ENCODE measurements at regions not wholly inside any gene's neighbourhood (a gene's known extent, or its start where the extent isn't known, plus 50 kb on each side); places are given as distances from the start of the nearest gene placed in this dataset.

DNA sequence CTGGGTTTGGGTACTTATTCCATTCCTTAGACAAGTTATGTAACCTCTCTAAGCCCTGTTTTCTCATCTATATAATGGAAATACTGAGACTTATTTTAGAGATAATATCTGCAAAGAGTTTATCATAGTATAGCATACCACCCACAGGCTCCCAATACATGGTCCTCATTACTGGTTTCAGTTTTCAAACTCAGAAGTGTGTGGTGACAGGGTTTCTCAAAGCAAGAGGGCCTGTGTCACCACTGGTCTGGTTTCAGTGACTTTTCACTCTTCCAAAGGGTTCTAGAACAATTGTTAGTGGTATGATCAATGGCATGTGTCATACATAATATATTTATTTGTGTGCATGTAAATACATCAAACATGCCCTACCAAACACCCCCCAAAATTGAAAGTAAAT lies 89.2 kb upstream of the BMPER start:
- TF ChIP-seq, protein P1, sequence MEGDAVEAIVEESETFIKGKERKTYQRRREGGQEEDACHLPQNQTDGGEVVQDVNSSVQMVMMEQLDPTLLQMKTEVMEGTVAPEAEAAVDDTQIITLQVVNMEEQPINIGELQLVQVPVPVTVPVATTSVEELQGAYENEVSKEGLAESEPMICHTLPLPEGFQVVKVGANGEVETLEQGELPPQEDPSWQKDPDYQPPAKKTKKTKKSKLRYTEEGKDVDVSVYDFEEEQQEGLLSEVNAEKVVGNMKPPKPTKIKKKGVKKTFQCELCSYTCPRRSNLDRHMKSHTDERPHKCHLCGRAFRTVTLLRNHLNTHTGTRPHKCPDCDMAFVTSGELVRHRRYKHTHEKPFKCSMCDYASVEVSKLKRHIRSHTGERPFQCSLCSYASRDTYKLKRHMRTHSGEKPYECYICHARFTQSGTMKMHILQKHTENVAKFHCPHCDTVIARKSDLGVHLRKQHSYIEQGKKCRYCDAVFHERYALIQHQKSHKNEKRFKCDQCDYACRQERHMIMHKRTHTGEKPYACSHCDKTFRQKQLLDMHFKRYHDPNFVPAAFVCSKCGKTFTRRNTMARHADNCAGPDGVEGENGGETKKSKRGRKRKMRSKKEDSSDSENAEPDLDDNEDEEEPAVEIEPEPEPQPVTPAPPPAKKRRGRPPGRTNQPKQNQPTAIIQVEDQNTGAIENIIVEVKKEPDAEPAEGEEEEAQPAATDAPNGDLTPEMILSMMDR (IDR thresholded peaks at IDR 0.05), result no peak
- no peak for TF ChIP-seq POLR2AphosphoS5 (IDR thresholded peaks at IDR 0.05; ENCODE audit: low read depth, low read length)
- TF ChIP-seq, protein P2, sequence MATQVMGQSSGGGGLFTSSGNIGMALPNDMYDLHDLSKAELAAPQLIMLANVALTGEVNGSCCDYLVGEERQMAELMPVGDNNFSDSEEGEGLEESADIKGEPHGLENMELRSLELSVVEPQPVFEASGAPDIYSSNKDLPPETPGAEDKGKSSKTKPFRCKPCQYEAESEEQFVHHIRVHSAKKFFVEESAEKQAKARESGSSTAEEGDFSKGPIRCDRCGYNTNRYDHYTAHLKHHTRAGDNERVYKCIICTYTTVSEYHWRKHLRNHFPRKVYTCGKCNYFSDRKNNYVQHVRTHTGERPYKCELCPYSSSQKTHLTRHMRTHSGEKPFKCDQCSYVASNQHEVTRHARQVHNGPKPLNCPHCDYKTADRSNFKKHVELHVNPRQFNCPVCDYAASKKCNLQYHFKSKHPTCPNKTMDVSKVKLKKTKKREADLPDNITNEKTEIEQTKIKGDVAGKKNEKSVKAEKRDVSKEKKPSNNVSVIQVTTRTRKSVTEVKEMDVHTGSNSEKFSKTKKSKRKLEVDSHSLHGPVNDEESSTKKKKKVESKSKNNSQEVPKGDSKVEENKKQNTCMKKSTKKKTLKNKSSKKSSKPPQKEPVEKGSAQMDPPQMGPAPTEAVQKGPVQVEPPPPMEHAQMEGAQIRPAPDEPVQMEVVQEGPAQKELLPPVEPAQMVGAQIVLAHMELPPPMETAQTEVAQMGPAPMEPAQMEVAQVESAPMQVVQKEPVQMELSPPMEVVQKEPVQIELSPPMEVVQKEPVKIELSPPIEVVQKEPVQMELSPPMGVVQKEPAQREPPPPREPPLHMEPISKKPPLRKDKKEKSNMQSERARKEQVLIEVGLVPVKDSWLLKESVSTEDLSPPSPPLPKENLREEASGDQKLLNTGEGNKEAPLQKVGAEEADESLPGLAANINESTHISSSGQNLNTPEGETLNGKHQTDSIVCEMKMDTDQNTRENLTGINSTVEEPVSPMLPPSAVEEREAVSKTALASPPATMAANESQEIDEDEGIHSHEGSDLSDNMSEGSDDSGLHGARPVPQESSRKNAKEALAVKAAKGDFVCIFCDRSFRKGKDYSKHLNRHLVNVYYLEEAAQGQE (IDR thresholded peaks at IDR 0.05; ENCODE audit: insufficient read depth in 1 of 2, low read depth in 2 of 2, low read length in 1 of 2), result no peak
